Renal cortical epithelial cell (primary cell): ENCODE measurements at regions not wholly inside any gene's neighbourhood (a gene's known extent, or its start where the extent isn't known, plus 50 kb on each side); places are given as distances from the start of the nearest gene placed in this dataset.
"Not testable (repeated sequence)": the region's sequence is repeated elsewhere in the genome, so short reads cannot be mapped to it uniquely, and the experiment has no call there.

ENCODE experiments used
- DNase-seq: peaks from one replicate; pipeline ENCODE4 v3.0.0-alpha.2; 2011; ENCODE audit warnings: low read depth

- DNase-seq: no peak
These were observed 178.5 kb upstream of the RASGRP1 start for GRCh38 chr15:38743147-38743546.

GRCh38 chr15:38745126-38745525 is 180.5 kb upstream of the RASGRP1 start:
- DNase-seq: no peak

DNA sequence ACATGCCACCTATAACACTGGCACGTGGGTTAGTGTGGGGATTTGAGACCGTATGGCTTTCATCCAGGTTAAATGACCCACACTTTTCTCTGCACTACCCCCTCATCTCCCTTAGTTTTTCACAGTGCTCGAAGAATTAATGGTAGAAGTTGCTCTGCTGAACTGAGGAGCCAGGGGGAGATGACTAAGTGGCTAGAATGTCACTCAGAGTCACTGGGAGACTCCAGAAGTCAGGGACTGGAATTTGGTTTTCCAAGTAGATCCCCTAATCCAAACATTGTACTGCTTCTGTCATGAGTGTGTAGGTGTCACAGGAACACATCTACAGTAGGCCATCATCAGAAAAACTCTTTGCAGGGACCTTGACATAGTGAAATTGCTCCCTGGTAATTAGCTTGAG is 181.0 kb upstream of the RASGRP1 start:
- DNase-seq: no peak

DNA sequence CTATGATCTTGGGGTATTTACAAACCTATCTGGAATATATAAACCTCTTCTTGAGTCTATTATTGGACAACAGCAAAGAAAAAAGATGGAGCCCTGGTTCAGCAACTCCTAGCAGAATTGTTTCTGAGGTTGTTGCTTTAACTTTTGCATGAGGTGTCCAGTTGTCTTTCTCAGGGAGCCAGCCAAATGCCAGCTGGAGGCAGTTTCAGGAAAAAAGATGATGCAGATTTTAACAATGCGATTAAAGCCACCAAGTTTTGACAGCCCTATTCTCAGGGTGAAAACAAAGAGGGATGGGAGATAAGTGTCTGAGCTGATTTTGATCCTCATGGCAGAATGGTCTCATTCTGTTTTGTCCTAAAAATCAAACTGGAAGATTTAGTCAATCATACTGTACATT is 181.6 kb upstream of the RASGRP1 start:
- DNase-seq: no peak

- no peak for DNase-seq
These were observed 184.1 kb upstream of the RASGRP1 start for GRCh38 chr15:38748710-38749109.

DNA sequence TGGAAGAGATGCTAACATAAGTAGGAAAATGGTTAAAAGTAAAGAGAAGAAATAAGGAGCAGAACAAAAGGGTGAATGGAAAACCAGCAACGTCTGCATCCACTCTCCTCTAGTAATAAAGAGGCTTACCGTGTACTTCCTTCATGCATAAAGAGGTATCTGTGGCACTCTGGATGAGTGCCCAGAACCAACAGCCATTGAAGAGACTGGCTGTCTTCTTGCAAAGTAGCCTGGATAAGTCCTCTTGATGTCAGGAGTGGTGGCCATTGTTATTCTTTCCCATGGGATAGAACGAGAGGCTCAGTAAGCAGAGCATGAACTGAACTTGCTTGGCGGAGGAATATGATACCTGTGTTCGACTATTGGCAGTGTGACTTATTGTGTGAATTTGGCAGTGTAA is 186.2 kb upstream of the RASGRP1 start:
- DNase-seq: peak; percentile 1

DNA sequence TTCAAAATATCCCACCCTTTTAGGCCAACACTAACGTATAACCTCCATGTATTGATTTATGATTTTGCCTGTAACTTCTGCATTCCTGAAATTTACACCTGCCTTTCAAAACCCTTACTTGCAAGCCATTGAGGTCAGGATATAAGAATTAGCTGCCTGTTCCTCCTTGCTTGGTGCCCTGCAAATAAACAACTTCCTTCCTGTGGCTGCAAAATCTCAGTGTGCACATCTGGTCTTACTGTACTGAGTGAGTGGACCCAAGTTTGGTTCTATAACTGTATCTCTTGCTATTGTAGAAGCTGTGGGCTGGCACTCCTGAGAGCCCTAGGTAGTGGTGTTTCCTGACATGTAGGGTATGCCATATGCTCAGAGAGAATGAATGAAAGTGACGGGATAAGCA is 191.1 kb upstream of the RASGRP1 start:
- DNase-seq: no peak

DNA sequence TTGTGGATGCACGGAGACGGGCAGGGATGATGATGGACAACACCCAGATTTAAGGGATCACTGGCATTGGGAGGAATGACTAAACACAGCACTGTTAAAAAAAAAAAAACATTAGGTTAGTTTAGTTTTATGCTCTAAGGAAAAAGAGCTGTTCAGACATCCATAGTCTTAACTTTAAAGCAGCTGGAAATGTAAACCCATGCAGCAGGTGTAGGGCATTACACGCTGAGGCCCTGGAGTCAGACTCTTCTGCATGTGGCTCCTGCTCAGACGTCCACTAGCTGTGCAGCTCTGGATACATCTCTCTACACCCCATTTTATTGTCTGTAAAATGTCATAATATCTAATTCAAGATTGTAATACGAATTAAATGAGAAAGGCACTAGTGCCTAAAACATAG is 191.8 kb upstream of the RASGRP1 start:
- no peak for DNase-seq

DNA sequence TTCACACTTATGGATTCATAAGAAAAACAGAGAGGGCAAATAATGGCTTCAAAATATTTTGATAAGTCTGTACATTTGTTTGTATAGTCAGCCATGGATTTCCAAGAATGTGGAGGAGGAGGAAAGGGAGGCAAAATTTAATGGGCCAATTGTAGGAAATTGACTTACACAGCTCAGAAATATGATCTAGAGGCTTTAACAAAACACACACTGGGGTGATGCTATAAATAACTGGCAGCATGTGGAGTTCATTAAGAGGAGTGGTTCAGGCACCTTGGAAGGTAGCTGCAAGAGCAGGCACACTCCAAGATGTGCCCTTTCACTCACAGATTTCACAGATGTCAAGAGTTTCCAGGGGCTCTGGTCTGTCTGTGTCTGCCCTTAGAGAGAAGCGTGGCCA is 193.4 kb upstream of the RASGRP1 start:
- peak; percentile 42 for DNase-seq

GRCh38 chr15:38761681-38762080 is 197.1 kb upstream of the RASGRP1 start:
- DNase-seq: no peak

DNA sequence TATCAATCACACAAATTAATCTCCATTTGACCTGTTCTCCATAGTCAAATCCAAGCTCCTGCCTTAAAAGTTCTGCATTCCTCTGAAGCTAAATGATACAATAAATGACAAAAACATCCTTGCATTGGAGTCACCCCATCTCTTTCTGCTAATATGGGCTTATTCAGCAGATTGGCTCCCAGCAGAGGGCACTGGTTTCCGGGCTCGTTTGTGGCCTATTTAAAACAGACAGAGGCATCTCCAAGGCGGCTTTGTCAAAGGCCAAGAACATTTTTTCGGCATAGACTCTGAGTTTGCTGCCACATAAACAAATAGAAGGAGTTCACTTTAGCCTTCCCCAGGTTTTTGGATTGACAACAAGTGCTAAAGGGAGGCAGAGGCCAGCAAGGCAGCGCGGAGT is 204.4 kb upstream of the RASGRP1 start:
- DNase-seq: no peak

DNA sequence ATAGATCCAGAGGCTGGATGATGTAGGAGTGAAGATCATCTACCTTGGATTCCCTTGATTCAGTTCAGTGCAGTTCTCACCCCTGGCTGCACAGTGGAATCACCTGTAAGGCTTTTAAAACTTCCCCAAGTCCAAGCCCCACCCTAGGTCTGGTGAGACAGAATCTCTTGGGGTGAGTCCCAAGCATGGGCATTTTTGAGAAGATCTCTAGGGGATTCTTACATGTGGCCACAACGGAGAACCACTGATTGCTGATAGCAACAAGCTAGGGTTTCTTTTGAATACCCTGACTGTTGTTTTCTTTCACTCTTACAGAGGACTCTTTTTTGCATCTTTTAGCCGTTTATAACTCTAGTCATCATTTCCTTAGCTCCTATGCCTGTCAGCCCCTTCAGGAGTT is 204.9 kb upstream of the RASGRP1 start:
- no peak for DNase-seq

DNA sequence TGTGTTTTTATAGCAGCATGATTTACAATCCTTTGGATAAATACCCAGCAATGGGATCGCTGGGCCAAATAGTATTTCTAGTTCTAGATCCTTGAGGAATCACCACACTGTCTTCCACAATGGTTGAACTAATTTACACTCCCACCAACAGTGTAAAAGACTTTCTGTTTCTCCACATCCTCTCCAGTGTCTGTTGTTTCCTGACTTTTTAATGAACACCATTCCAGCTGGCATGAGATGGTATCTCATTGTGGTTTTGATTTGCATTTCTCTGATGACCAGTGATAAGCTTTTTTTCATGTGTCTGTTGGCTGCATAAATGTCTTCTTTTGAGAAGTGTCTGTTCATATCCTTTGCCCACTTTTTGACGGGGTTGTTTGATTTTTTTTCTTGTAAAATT is 209.5 kb upstream of the RASGRP1 start:
- not testable (repeated sequence) for DNase-seq

DNA sequence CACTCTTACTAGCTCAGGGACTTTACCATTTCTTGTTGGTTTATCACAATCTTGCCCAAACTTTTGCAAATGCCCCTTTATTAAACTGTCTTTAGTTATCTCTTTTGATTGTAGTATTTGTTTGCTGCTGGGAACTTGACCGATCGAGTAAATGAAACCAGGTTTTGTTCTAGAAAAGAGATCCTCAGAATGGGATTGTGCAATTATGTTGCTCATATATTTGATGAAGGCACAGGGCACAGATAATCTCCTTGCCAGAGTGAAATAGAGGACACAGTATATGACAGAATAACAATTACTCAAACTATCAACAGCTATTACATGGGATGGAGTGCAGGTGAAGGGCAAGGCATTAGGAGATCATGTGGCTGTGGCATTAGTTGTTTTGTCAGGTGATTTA is 216.6 kb upstream of the RASGRP1 start:
- DNase-seq: no peak

GRCh38 chr15:38782156-38782555 is 217.5 kb upstream of the RASGRP1 start:
- DNase-seq: no peak

GRCh38 chr15:38788918-38789317 is 224.3 kb upstream of the RASGRP1 start:
- no peak for DNase-seq

DNA sequence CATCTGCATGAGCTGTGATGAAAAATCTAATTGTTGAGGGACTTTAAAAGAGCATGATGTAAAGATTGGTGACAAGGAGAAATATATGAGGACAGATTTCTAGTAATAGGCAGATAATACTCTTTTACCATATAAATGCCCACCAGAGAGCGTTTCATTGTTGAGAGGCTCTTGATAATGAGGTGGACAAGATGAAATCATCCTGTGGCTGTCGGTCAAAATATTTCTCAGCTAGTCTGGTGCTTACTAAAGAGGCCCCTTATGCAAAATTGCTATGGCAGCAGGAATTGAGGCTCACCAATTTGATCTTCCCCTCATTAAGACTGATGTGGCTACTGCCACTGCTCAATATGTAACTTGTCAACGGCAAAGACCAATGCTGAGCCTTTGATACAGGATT is 225.0 kb upstream of the RASGRP1 start:
- no peak for DNase-seq

- no peak for DNase-seq
These were observed 228.7 kb upstream of the RASGRP1 start for GRCh38 chr15:38793206-38793810.

- DNase-seq: no peak
These were observed 231.0 kb upstream of the RASGRP1 start for GRCh38 chr15:38795471-38796245.

GRCh38 chr15:38796589-38796988 is 232.0 kb upstream of the RASGRP1 start:
- no peak for DNase-seq

- DNase-seq: not testable (repeated sequence)
These were observed 232.9 kb upstream of the RASGRP1 start for GRCh38 chr15:38797506-38797905.

DNA sequence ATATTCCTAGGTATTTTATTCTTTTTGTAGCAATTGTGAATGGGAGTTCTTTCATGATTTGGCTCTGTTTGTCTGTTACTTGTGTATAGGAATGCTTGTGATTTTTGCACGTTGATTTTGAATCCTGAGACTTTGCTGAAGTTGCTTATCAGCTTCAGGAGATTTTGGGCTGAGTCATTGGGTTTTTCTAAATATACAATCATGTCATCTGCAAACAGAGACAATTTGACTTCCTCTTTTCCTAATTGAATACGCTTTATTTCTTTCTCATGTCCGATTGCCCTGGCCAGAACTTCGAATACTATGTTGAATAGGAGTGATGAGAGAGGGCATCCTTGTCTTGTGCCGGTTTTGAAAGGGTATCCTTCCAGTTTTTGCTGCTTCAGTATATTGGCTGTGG is 234.6 kb upstream of the RASGRP1 start:
- not testable (repeated sequence) for DNase-seq

DNA sequence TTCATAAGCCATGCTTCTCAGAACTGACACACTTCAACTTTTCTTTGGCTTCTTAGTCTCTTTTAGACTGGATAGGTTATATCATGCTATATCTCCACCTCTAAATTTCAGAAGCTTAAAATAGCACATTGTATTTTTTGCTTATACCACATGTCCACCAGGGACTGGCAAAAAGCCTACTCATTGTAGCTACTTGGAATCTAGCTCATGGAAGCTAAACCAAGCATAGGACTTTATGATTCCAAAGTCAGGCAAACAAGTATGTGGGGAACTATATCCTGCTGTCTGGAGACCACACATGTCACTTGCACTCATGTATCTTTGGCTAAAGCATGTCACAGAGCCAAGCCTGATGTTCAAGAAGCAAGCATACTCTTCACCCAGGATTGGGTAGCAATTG is 245.0 kb upstream of the RASGRP1 start:
- DNase-seq: no peak

DNA sequence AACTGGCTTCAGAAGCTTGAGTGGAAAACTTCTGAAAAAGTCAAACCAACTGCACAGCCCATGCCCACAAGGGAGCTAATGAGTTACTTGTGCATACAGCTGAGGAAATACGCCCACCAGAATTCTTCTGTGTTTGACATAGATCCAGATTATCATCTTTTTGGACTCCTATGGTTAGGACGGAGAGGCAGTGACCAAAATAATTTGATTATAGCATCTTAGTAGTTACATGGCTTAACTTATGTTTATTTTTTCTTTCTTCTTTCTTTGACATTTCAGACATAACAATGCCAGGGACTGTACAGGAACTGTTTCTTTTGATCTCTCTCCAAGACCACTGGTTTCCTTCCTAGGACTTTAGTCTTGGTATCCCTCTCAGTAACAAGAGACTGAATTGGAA is 246.1 kb upstream of the RASGRP1 start:
- DNase-seq: no peak
